ENCODE measurements at regions not wholly inside any gene's neighbourhood (a gene's known extent, or its start where the extent isn't known, plus 50 kb on each side); places are given as distances from the start of the nearest gene placed in this dataset.
"Not testable (repeated sequence)": the region's sequence is repeated elsewhere in the genome, so short reads cannot be mapped to it uniquely, and the experiment has no call there.

GRCh38 chr14:45610318-45610717 is 357.3 kb upstream of the MIS18BP1 start:
- Mint-ChIP-seq H3K9me3 (no peaks in the 10 kb centered on the region), H3K36me3 (ENCODE audit: low read depth) (no peaks in the 10 kb centered on the region), H3K4me1 (ENCODE audit: low read depth) (no peaks in the 10 kb centered on the region), H3K27ac (no peak overlapping the region), H3K27me3 (ENCODE audit: low read depth) (no peaks in the 10 kb centered on the region), H3K4me3 (no peak overlapping the region)

GRCh38 chr14:45587142-45587541 is 334.1 kb upstream of the MIS18BP1 start:
- Mint-ChIP-seq H3K27ac (no peak overlapping the region), H3K4me3 (no peak overlapping the region), H3K4me1 (ENCODE audit: low read depth) (no peaks in the 10 kb centered on the region), H3K36me3 (ENCODE audit: low read depth) (no peaks in the 10 kb centered on the region), H3K9me3 (peaks cover 61% of the 10 kb centered on the region), H3K27me3 (ENCODE audit: low read depth) (no peaks in the 10 kb centered on the region)

- H3K9me3 Mint-ChIP-seq: no peaks in the 10 kb centered on the region
- no peaks in the 10 kb centered on the region for H3K36me3 Mint-ChIP-seq (ENCODE audit: low read depth)
- no peak overlapping the region for H3K4me3 Mint-ChIP-seq
- H3K4me1 Mint-ChIP-seq (ENCODE audit: low read depth): no peaks in the 10 kb centered on the region
- H3K27me3 Mint-ChIP-seq (ENCODE audit: low read depth): no peaks in the 10 kb centered on the region
- no peak overlapping the region for H3K27ac Mint-ChIP-seq
These were observed 306.6 kb upstream of the MIS18BP1 start for GRCh38 chr14:45559626-45560025.

GRCh38 chr14:45558183-45558582 is 305.2 kb upstream of the MIS18BP1 start:
- Mint-ChIP-seq H3K27me3 (ENCODE audit: low read depth) (no peaks in the 10 kb centered on the region), H3K36me3 (ENCODE audit: low read depth) (no peaks in the 10 kb centered on the region), H3K4me1 (ENCODE audit: low read depth) (no peaks in the 10 kb centered on the region), H3K9me3 (peaks cover 4% of the 10 kb centered on the region), H3K27ac (no peak overlapping the region), H3K4me3 (no peak overlapping the region)

- peaks cover 17% of the 10 kb centered on the region for H3K9me3 Mint-ChIP-seq
- no peak overlapping the region for H3K4me3 Mint-ChIP-seq
- no peaks in the 10 kb centered on the region for H3K36me3 Mint-ChIP-seq (ENCODE audit: low read depth)
- H3K4me1 Mint-ChIP-seq (ENCODE audit: low read depth): no peaks in the 10 kb centered on the region
- no peaks in the 10 kb centered on the region for H3K27me3 Mint-ChIP-seq (ENCODE audit: low read depth)
- H3K27ac Mint-ChIP-seq: no peak overlapping the region
These were observed 301.0 kb upstream of the MIS18BP1 start for GRCh38 chr14:45553981-45554380.

- not testable (repeated sequence) for H3K27ac Mint-ChIP-seq; H3K4me1 Mint-ChIP-seq (ENCODE audit: low read depth); H3K4me3 Mint-ChIP-seq; H3K27me3 Mint-ChIP-seq (ENCODE audit: low read depth); H3K36me3 Mint-ChIP-seq (ENCODE audit: low read depth)
- peaks cover 20% of the 10 kb centered on the region for H3K9me3 Mint-ChIP-seq
These were observed 298.3 kb upstream of the MIS18BP1 start for GRCh38 chr14:45551240-45551820.

GRCh38 chr14:45531022-45531421 is 278.0 kb upstream of the MIS18BP1 start:
- H3K36me3 Mint-ChIP-seq (ENCODE audit: low read depth): no peaks in the 10 kb centered on the region
- H3K9me3 Mint-ChIP-seq: peaks cover 7% of the 10 kb centered on the region
- no peak overlapping the region for H3K27ac Mint-ChIP-seq
- no peaks in the 10 kb centered on the region for H3K4me1 Mint-ChIP-seq (ENCODE audit: low read depth)
- no peak overlapping the region for H3K4me3 Mint-ChIP-seq
- no peaks in the 10 kb centered on the region for H3K27me3 Mint-ChIP-seq (ENCODE audit: low read depth)

GRCh38 chr14:45526715-45527549 is 273.9 kb upstream of the MIS18BP1 start:
- no peak overlapping the region for H3K4me3 Mint-ChIP-seq
- H3K4me1 Mint-ChIP-seq (ENCODE audit: low read depth): no peaks in the 10 kb centered on the region
- no peaks in the 10 kb centered on the region for H3K9me3 Mint-ChIP-seq
- H3K27ac Mint-ChIP-seq: no peak overlapping the region
- H3K27me3 Mint-ChIP-seq (ENCODE audit: low read depth): no peaks in the 10 kb centered on the region
- no peaks in the 10 kb centered on the region for H3K36me3 Mint-ChIP-seq (ENCODE audit: low read depth)

- Mint-ChIP-seq H3K27ac (no peak overlapping the region), H3K9me3 (peaks cover 3% of the 10 kb centered on the region), H3K4me3 (no peak overlapping the region), H3K27me3 (ENCODE audit: low read depth) (no peaks in the 10 kb centered on the region), H3K36me3 (ENCODE audit: low read depth) (no peaks in the 10 kb centered on the region), H3K4me1 (ENCODE audit: low read depth) (no peaks in the 10 kb centered on the region)
These were observed 266.8 kb upstream of the MIS18BP1 start for GRCh38 chr14:45519766-45520165.

- Mint-ChIP-seq H3K27ac (no peak overlapping the region), H3K36me3 (ENCODE audit: low read depth) (no peaks in the 10 kb centered on the region), H3K4me3 (no peak overlapping the region), H3K9me3 (peaks cover 13% of the 10 kb centered on the region), H3K4me1 (ENCODE audit: low read depth) (no peaks in the 10 kb centered on the region), H3K27me3 (ENCODE audit: low read depth) (no peaks in the 10 kb centered on the region)
These were observed 239.9 kb upstream of the MIS18BP1 start for GRCh38 chr14:45492876-45493275.

- Mint-ChIP-seq H3K27ac (no peak overlapping the region), H3K9me3 (peaks cover 14% of the 10 kb centered on the region), H3K4me3 (no peak overlapping the region), H3K36me3 (ENCODE audit: low read depth) (no peaks in the 10 kb centered on the region), H3K27me3 (ENCODE audit: low read depth) (no peaks in the 10 kb centered on the region), H3K4me1 (ENCODE audit: low read depth) (no peaks in the 10 kb centered on the region)
These were observed 238.9 kb upstream of the MIS18BP1 start for GRCh38 chr14:45491914-45492313.

- H3K4me1 Mint-ChIP-seq (ENCODE audit: low read depth): no peaks in the 10 kb centered on the region
- H3K9me3 Mint-ChIP-seq: peaks cover 42% of the 10 kb centered on the region
- H3K36me3 Mint-ChIP-seq (ENCODE audit: low read depth): no peaks in the 10 kb centered on the region
- no peak overlapping the region for H3K4me3 Mint-ChIP-seq
- no peak overlapping the region for H3K27ac Mint-ChIP-seq
- H3K27me3 Mint-ChIP-seq (ENCODE audit: low read depth): no peaks in the 10 kb centered on the region
These were observed 233.6 kb upstream of the MIS18BP1 start for GRCh38 chr14:45486599-45486998.

GRCh38 chr14:45467023-45467422 is 214.0 kb upstream of the MIS18BP1 start:
- Mint-ChIP-seq H3K4me3 (no peak overlapping the region), H3K27me3 (ENCODE audit: low read depth) (no peaks in the 10 kb centered on the region), H3K4me1 (ENCODE audit: low read depth) (no peaks in the 10 kb centered on the region), H3K9me3 (peaks cover 6% of the 10 kb centered on the region), H3K36me3 (ENCODE audit: low read depth) (no peaks in the 10 kb centered on the region), H3K27ac (no peak overlapping the region)

- Mint-ChIP-seq H3K27me3 (ENCODE audit: low read depth) (no peaks in the 10 kb centered on the region), H3K36me3 (ENCODE audit: low read depth) (no peaks in the 10 kb centered on the region), H3K4me3 (no peak overlapping the region), H3K4me1 (ENCODE audit: low read depth) (no peaks in the 10 kb centered on the region), H3K27ac (no peak overlapping the region), H3K9me3 (no peaks in the 10 kb centered on the region)
These were observed 181.2 kb upstream of the MIS18BP1 start for GRCh38 chr14:45434221-45434620.

GRCh38 chr14:45426685-45427282 is 173.8 kb upstream of the MIS18BP1 start:
- H3K36me3 Mint-ChIP-seq (ENCODE audit: low read depth): no peaks in the 10 kb centered on the region
- no peaks in the 10 kb centered on the region for H3K27me3 Mint-ChIP-seq (ENCODE audit: low read depth)

More at GRCh38 chr14:45426685-45427282, 173.8 kb upstream of the MIS18BP1 start:
- no peak overlapping the region for H3K27ac Mint-ChIP-seq
- H3K9me3 Mint-ChIP-seq: no peaks in the 10 kb centered on the region
- no peaks in the 10 kb centered on the region for H3K4me1 Mint-ChIP-seq (ENCODE audit: low read depth)
- no peak overlapping the region for H3K4me3 Mint-ChIP-seq

Measured in T-helper 1 cell treated with Interleukin-12 subunit alpha and Interleukin-12 subunit beta and Interleukin-4 antibody, amounts not matched to agents 30 μg/mL and 1 μg/mL, for 36 hours (primary cell).